A549 (cell line): ENCODE measurements at regions not wholly inside any gene's neighbourhood (a gene's known extent, or its start where the extent isn't known, plus 50 kb on each side); places are given as distances from the start of the nearest gene placed in this dataset.

Source experiments
- ATAC-seq, 2 experiments: fragments of 200-7000 bp in 1 of 2; fragments of >200 bp in 1 of 2; cut with Nextera tagmentation in 1 of 2; cut with Tn5 transposase in 1 of 2; 3 replicates each; pipeline versions ENCODE4 v1.8.0 to v1.9.1; 2018 to 2020; ENCODE audit warnings: mild to moderate bottlenecking in 1 of 2, moderate library complexity in 1 of 2
- CTCF ChIA-PET: fragments of 300-600 bp; sonication (Branson Sonifier 250); formaldehyde crosslinking; extraction: SDS; loops from one replicate; lab custom pipeline; 2021; ENCODE audit warnings: antibody characterized with exemption, inconsistent platforms; lab: Yijun Ruan, JAX
- POLR2A ChIA-PET: fragments of 350-600 bp; formaldehyde crosslinking; extraction: SDS; loops from one replicate; lab custom pipeline; 2021; ENCODE audit warnings: antibody characterized with exemption, inconsistent platforms; lab: Yijun Ruan, JAX
- DNase-seq, 2 experiments: peaks; one replicate each; pipeline versions ENCODE4 v3.0.0 to v3.0.0-alpha.2; 2011 to 2016; ENCODE audit warnings: low read depth in 1 of 2, low spot score in 1 of 2
- FAIRE-seq: peaks from 2 replicates; lab custom pipeline; 2011; peaks lifted over from hg19 to GRCh38; lab: Jason Lieb, UNC
- H3K27ac ChIP-seq, 2 experiments: fragments of >200 bp; sonication (Bioruptor Twin); formaldehyde crosslinking; 3 replicates each; pipeline ENCODE4 v1.5.1; 2016 to 2017
- H3K4me1 ChIP-seq: fragments of >200 bp; sonication (Bioruptor Twin); formaldehyde crosslinking; 3 replicates; pipeline ENCODE4 v1.6.1; 2016
- H3K4me2 ChIP-seq: fragments of >200 bp; sonication (Bioruptor Twin); formaldehyde crosslinking; 3 replicates; pipeline ENCODE4 v1.6.1; 2016
- H3K4me3 ChIP-seq: fragments of >200 bp; sonication (Bioruptor Twin); formaldehyde crosslinking; 3 replicates; pipeline ENCODE4 v1.5.1; 2016
- H3K9me3 ChIP-seq: fragments of >200 bp; sonication (Bioruptor Twin); formaldehyde crosslinking; 3 replicates; pipeline ENCODE4 v1.6.1; 2016
- ATOH8 ChIP-seq: fragments of 250-450 bp; sonication (Bioruptor Pico); IDR thresholded peaks from 2 replicates; pipeline ENCODE4 v1.5.0; 2020; ENCODE audit warnings: low read depth, mild to moderate bottlenecking, moderate library complexity
- BCL3 ChIP-seq: fragments of >200 bp; sonication (Bioruptor Twin); formaldehyde crosslinking; IDR thresholded peaks from 3 replicates; pipeline ENCODE4 v1.6.1; 2016
- CBX2 ChIP-seq: fragments of 200-600 bp; sonication (generic); IDR thresholded peaks from 2 replicates; pipeline ENCODE4 v1.6.1; 2016; ENCODE audit warnings: low read depth, mild to moderate bottlenecking, borderline replicate concordance
- CHD2 ChIP-seq: fragments of 150-350 bp; IDR thresholded peaks from 2 replicates; pipeline ENCODE4 v1.6.1; 2014; ENCODE audit warnings: low read length; ENCODE audit not compliant: partially characterized antibody
- CTCF ChIP-seq: fragments of >200 bp; sonication (Bioruptor Twin); formaldehyde crosslinking; IDR thresholded peaks from 3 replicates; pipeline ENCODE4 v1.5.1; 2016
- E2F6 ChIP-seq: IDR thresholded peaks from 2 replicates; pipeline ENCODE4 v1.6.1; 2012; ENCODE audit warnings: low read depth, borderline replicate concordance
- ELK1 ChIP-seq: fragments of 150-350 bp; IDR thresholded peaks from 2 replicates; pipeline ENCODE4 v1.6.1; 2014; ENCODE audit warnings: low read depth, mild to moderate bottlenecking, low read length
- EP300 ChIP-seq, 2 experiments: fragments of >200 bp; sonication (Bioruptor Twin); formaldehyde crosslinking; IDR thresholded peaks; 2 replicates in 1 of 2; 3 replicates in 1 of 2; pipeline ENCODE4 v1.6.1; 2016 to 2017
- HEYL ChIP-seq: fragments of 250-450 bp; sonication (Bioruptor Pico); IDR thresholded peaks from 2 replicates; pipeline ENCODE4 v1.8.0; 2021; ENCODE audit warnings: mild to moderate bottlenecking, moderate library complexity
- HOXB13 ChIP-seq: fragments of 250-450 bp; sonication (Bioruptor Pico); IDR thresholded peaks from 2 replicates; pipeline ENCODE4 v1.5.0; 2020; ENCODE audit warnings: low read depth, mild to moderate bottlenecking, moderate library complexity
- KDM5A ChIP-seq: fragments of 200-600 bp; sonication (generic); IDR thresholded peaks from 2 replicates; pipeline ENCODE4 v1.6.1; 2016; ENCODE audit warnings: antibody characterized with exemption, mild to moderate bottlenecking
- NFE2L2 ChIP-seq: fragments of 150-350 bp; conservative IDR thresholded peaks from 2 replicates; pipeline ENCODE4 v1.6.1; 2014; ENCODE audit warnings: low read length
- NPAS2 ChIP-seq: fragments of 250-450 bp; sonication (Bioruptor Pico); IDR thresholded peaks from 2 replicates; pipeline ENCODE4 v1.8.0; 2022; ENCODE audit warnings: mild to moderate bottlenecking, moderate library complexity, borderline replicate concordance
- NR3C1 ChIP-seq: fragments of >200 bp; sonication (Bioruptor Twin); formaldehyde crosslinking; IDR thresholded peaks from 3 replicates; pipeline ENCODE4 v1.6.1; 2017
- PBX3 ChIP-seq: IDR thresholded peaks from 2 replicates; pipeline ENCODE4 v1.6.1; 2012
- RNF2 ChIP-seq: fragments of 200-600 bp; sonication (generic); IDR thresholded peaks from 2 replicates; pipeline ENCODE4 v1.6.1; 2016; ENCODE audit warnings: low read depth, mild to moderate bottlenecking, antibody characterized with exemption, moderate library complexity, borderline replicate concordance
- SREBF2 ChIP-seq: fragments of 450-650 bp; IDR thresholded peaks from 2 replicates; pipeline ENCODE4 v1.6.1; 2014; ENCODE audit warnings: mild to moderate bottlenecking, moderate library complexity
- TFCP2L1 ChIP-seq: fragments of 250-450 bp; sonication (Bioruptor Pico); IDR thresholded peaks from 2 replicates; pipeline ENCODE4 v1.5.0; 2021; ENCODE audit warnings: mild to moderate bottlenecking
- TP53 ChIP-seq: fragments of 250-450 bp; sonication (Bioruptor Pico); IDR thresholded peaks from 2 replicates; pipeline ENCODE4 v1.5.0; 2021; ENCODE audit warnings: mild to moderate bottlenecking, moderate library complexity
- ZFP36 ChIP-seq: fragments of 450-650 bp; IDR thresholded peaks from 2 replicates; pipeline ENCODE4 v1.6.1; 2014; ENCODE audit warnings: borderline replicate concordance; ENCODE audit not compliant: partially characterized antibody
- ZNF302 ChIP-seq: fragments of 250-450 bp; sonication (Bioruptor Pico); IDR thresholded peaks from 2 replicates; pipeline ENCODE4 v1.9.0; 2021; ENCODE audit warnings: inconsistent platforms, mild to moderate bottlenecking, moderate library complexity
- WGBS: methylation state at CpG from one replicate; pipeline ENCODE4 v1.1.6; 2017; ENCODE audit errors: missing lambda C conversion rate; 5-methylcytosine and 5-hydroxymethylcytosine counted together

GRCh38 chr13:62779161-62779560 lies 1363.5 kb upstream of the PCDH20 start:
- POLR2A ChIA-PET, result no interaction called here

GRCh38 chr13:62767473-62767872 lies 1351.8 kb upstream of the PCDH20 start:
- no peak for FAIRE-seq
- TF ChIP-seq NFE2L2 (no peak), PBX3 (no peak), ELK1 (no peak), HEYL (no peak), ZFP36 (no peak), NPAS2 (CRISPR knock-in tag) (no peak), SREBF2 (no peak), EP300 (IDR thresholded peaks at IDR 0.05) (no peak), RNF2 (no peak), BCL3 (no peak), KDM5A (no peak), NR3C1 (no peak), CTCF (no peak), CBX2 (no peak)
- POLR2A ChIA-PET, result interaction anchor here (0.6 kb wide), 1 partner anchor 351 kb away, joined by 4 read pairs; no protein-coding TSS in a partner anchor

More at GRCh38 chr13:62779161-62779560, 1363.5 kb upstream of the PCDH20 start:
- CTCF ChIA-PET, result no interaction called here
- 49% methylated on average over 6 of the region's 6 CpGs for WGBS
- Histone ChIP-seq H3K4me1 (no peaks in the 10 kb centered on the region), H3K9me3 (no peaks in the 10 kb centered on the region), H3K4me2 (no peak overlapping the region), H3K27ac (no peak overlapping the region), H3K4me3 (no peak overlapping the region)
- FAIRE-seq, result no peak
- no peak for TF ChIP-seq ZNF302
- no peak for TF ChIP-seq CHD2
- no peak for TF ChIP-seq HOXB13 (CRISPR knock-in tag)
- no peak for TF ChIP-seq TP53 (CRISPR knock-in tag)
- TF ChIP-seq TFCP2L1 (CRISPR knock-in tag), result no peak
- no peak for TF ChIP-seq E2F6
- TF ChIP-seq HEYL, result no peak
- TF ChIP-seq ATOH8, result no peak
- TF ChIP-seq RNF2, result no peak
- ATAC-seq, result no peak
- no peak for DNase-seq

More at GRCh38 chr13:62767473-62767872, 1351.8 kb upstream of the PCDH20 start:
- ATAC-seq, result no peak
- Histone ChIP-seq H3K4me2 (no peak overlapping the region), H3K4me1 (no peaks in the 10 kb centered on the region), H3K4me3 (no peak overlapping the region), H3K9me3 (no peaks in the 10 kb centered on the region), H3K27ac (no peak overlapping the region)
- 76% methylated on average over 3 of the region's 9 CpGs for WGBS
- CTCF ChIA-PET, result no interaction called here
- no peak for DNase-seq
